Pancreas (tissue), 10 donors: ENCODE measurements at regions not wholly inside any gene's neighbourhood (a gene's known extent, or its start where the extent isn't known, plus 50 kb on each side); places are given as distances from the start of the nearest gene placed in this dataset.

Experiments
- ATAC-seq, 4 donors: fragments of 200-7000 bp; cut with Tn5 transposase; one replicate each; pipeline versions ENCODE4 v1.8.0 to v1.9.1; 2020; ENCODE audit warnings: mild to moderate bottlenecking in 4 of 4, moderate library complexity in 4 of 4
- DNase-seq, 6 donors: peaks; one replicate each; pipeline ENCODE4 v3.0.0-alpha.2; 2020
- FAIRE-seq: peaks from 2 replicates; lab custom pipeline; 2012; peaks lifted over from hg19 to GRCh38; lab: Jason Lieb, UNC
- H3K27ac ChIP-seq, 4 donors: fragments of 200-600 bp; sonication (generic); 1 replicate in 3 of 4; 2 replicates in 1 of 4; pipeline versions ENCODE4 v1.5.0 to v1.8.0; 2020
- H3K27me3 ChIP-seq, 4 donors: fragments of 200-600 bp; one replicate each; pipeline ENCODE4 v1.8.0; 2021
- H3K36me3 ChIP-seq, 3 donors: fragments of 200-600 bp; sonication (generic) in 1 of 3; one replicate each; pipeline versions ENCODE4 v1.5.0 to v1.8.0; 2020 to 2021
- H3K4me1 ChIP-seq, 3 donors: fragments of 200-600 bp; one replicate each; pipeline ENCODE4 v1.8.0; 2021
- H3K4me3 ChIP-seq, 4 donors: fragments of 200-600 bp; sonication (generic) in 2 of 4; one replicate each; pipeline versions ENCODE4 v1.5.0 to v1.8.0; 2020 to 2021
- H3K9me3 ChIP-seq, 4 donors: fragments of 200-600 bp; one replicate each; pipeline ENCODE4 v1.8.0; 2021
- CTCF ChIP-seq, 4 donors: fragments of 200-600 bp; sonication (generic) in 3 of 4; IDR thresholded peaks; one replicate each; pipeline versions ENCODE4 v1.5.0 to v1.8.0; 2021; ENCODE audit warnings: antibody characterized with exemption in 4 of 4
- WGBS, 2 donors: extraction: QIAGEN DNeasy Blood & Tissue Kit; methylation state at CpG; one replicate each; pipeline ENCODE4 v1.1.7; 2013; 5-methylcytosine and 5-hydroxymethylcytosine counted together
- intact Hi-C, 3 donors: fragments of 100-400 bp; cut with DNase I; formaldehyde crosslinking; loops; one replicate each; pipeline versions ENCODE4 v1.11.1 to v1.14.2; 2022
- donor health status: healthy with polysubstance abuse.
- donor health status: DM: no; HTN: no; CAD: no; lungs with moderate emphysema.
- donor health status: DM: no; HTN: no; CAD: no.
- donor health status: control.
- donor health status: control.
- donor health status: Bipolar disorder and iron deficiency.
- donor health status: DM: yes; HTN: yes; CAD: no.
- donor health status: DM: no; HTN: no; CAD: no.
- donor health status: DM: no; HTN: no; CAD: no.
- donor health status: DM: yes; HTN: yes; CAD: no.

DNA sequence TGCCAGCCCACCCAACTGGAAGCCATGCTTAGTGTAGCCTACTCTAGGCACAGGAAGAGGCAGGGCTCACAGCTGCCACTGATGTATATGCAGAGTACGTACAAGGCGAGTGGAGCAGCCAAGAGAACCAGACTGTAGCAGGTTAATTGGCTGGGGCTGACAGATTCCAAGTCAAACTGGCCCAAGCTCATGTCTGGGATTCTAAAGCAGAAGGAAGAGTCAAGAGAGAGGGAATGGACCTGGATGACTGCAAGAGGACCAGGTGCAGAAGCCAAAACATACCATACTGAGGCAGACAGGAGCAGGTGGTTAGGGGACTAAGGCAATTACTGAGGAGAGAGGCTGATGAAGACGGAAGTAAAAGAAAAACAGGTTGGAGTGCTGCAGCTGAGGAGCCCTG is 51.3 kb upstream of the LRRN2 start:
- Histone ChIP-seq H3K9me3 (no peaks in the 10 kb centered on the region), H3K27me3 (no peaks in the 10 kb centered on the region), H3K27ac (no peak overlapping the region), H3K36me3 (no peaks in the 10 kb centered on the region), H3K4me1 (no peaks in the 10 kb centered on the region), H3K4me3 (no peak overlapping the region)
- WGBS, 2 donors: 60 to 73% methylated on average over 3 of the region's 3 CpGs
- ATAC-seq (no peak), FAIRE-seq (no peak), DNase-seq (no peak)
- TF ChIP-seq CTCF (IDR thresholded peaks at IDR 0.05): no peak
- intact Hi-C loops: loop anchor here in 1 of 3 donors (2.0 kb wide), 1 partner anchor 24 kb away; no protein-coding TSS in a partner anchor

- DNase-seq (no peak), ATAC-seq (no peak), FAIRE-seq (no peak)
- 73 to 94% methylated on average over 1 of the region's 1 CpG for WGBS, 2 donors
- no peak for TF ChIP-seq CTCF (IDR thresholded peaks at IDR 0.05)
- Histone ChIP-seq H3K27ac (no peak overlapping the region), H3K36me3 (no peaks in the 10 kb centered on the region), H3K27me3 (no peaks in the 10 kb centered on the region), H3K4me1 (no peaks in the 10 kb centered on the region), H3K4me3 (no peak overlapping the region), H3K9me3 (no peaks in the 10 kb centered on the region)
- intact Hi-C loops: no loop called here
These were observed 53.0 kb upstream of the LRRN2 start for GRCh38 chr1:204738506-204738905.

DNA sequence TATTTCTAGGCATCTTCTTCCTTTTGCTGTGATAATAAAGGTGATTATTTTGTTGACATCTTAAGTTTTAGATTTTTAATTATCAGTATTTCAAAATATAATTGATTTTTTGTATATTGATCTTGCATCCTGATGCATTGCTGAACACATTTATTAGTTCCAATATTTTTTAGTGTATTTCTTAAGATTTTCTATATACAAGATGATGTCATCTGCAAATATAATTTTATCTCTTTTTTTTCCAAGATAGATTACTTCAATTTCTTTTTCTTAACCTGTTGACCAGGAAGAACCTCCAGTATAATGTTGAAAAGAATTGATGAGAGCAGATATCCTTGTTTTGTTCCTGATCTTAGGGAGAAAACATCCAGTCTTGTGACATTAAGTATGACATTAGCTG is 54.8 kb upstream of the LRRN2 start:
- Histone ChIP-seq H3K27me3 (no peaks in the 10 kb centered on the region), H3K27ac (no peak overlapping the region), H3K4me1 (no peaks in the 10 kb centered on the region), H3K9me3 (no peaks in the 10 kb centered on the region), H3K36me3 (no peaks in the 10 kb centered on the region), H3K4me3 (no peak overlapping the region)
- ATAC-seq (no peak), DNase-seq (no peak), FAIRE-seq (no peak)
- no peak for TF ChIP-seq CTCF (IDR thresholded peaks at IDR 0.05)
- intact Hi-C loops: no loop called here

DNA sequence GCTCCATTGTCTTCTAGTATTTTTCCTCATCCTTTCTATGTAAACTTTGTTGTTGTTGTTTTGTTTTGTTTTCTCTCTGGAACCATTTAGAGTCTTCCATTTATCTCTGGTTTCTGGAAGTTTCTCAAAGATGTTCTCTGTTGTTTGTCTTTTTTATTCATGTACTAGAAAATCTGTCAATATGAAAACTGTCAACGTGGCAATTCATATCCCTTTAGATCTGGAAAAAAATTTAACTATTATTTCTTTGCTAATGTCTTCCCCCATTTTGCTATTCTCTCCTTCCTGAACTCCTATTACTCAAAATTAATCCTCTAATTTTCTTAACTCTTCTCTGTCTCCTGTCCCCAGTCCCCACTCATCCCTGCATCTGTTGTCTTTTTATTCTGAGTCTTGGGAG is 55.9 kb upstream of the LRRN2 start:
- no peak for ATAC-seq
- intact Hi-C loops: no loop called here

More for the DNA sequence above, 55.9 kb upstream of the LRRN2 start:
- Histone ChIP-seq H3K36me3 (no peaks in the 10 kb centered on the region), H3K9me3 (no peaks in the 10 kb centered on the region), H3K4me1 (no peaks in the 10 kb centered on the region), H3K27me3 (no peaks in the 10 kb centered on the region), H3K4me3 (no peak overlapping the region), H3K27ac (no peak overlapping the region)
- WGBS, 2 donors: 67 to 70% methylated on average over 1 of the region's 1 CpG
- DNase-seq (no peak), FAIRE-seq (no peak)
- TF ChIP-seq CTCF (IDR thresholded peaks at IDR 0.05): no peak
